Stimulated activated CD4-positive, alpha-beta T cell treated with anti-CD3 and anti-CD28 coated beads, Interleukin-1b, Interleukin-23, amount 100 ng/mL, for 4 hours (primary cell): ENCODE measurements at regions not wholly inside any gene's neighbourhood (a gene's known extent, or its start where the extent isn't known, plus 50 kb on each side); places are given as distances from the start of the nearest gene placed in this dataset.

Experiments
- DNase-seq, 2 donors: peaks; one replicate each; pipeline ENCODE4 v3.0.0-alpha.2; 2020; ENCODE audit warnings: low read depth in 2 of 2

DNA sequence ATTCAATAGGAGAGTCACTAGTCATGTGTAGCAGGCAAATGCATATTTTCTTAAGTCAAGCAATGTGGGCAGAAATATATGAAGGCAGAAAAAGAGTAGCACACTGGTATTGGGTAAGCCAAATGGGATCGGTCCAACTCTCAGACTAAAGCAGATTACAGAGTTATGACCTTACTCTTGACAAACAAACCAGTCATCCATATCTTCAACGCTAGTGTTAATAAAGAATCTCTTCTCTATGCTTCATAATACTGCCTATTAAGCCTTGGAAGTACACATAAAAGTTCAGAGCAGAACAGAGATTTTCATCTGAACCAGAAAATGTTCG lies 320.2 kb upstream of the JARID2 start:
- DNase-seq = no peak

DNA sequence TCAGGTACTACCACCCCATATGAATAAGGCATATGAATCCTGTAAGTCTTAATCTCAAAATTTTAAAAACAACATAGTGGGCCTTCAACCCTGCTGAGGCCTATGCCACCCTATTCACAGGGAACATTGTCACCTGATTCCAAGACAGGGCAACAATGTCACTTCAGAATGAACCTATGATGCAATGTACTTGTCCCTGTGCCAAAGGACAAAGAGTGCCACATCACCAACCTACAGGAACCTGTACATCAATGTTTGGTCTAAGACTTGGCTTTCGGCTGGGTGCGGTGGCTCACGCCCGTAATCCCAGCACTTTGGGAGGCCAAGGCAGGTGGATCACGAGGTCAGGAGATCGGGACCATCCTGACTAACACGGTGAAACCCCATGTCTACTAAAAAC lies 318.5 kb upstream of the JARID2 start:
- DNase-seq = no peak

DNA sequence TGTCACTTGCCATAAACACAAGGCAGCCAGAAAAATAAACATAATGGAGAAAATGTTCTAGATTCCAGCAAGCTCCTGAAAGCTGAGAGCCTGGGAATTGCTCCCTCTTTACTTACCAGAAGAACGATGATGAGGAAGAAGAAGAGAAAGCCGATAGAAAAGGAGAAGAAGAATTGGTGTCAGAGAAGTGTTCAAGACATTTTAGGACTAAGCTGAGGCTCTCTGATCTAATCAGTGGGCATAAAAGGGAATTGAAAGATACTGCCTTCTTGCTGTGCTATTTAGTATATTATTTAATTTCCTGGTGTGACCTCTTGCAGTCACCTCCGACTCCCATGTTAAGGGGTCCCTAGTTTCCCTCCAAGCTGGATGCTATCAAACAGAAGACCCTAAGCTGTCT lies 316.6 kb upstream of the JARID2 start:
- no peak for DNase-seq

DNA sequence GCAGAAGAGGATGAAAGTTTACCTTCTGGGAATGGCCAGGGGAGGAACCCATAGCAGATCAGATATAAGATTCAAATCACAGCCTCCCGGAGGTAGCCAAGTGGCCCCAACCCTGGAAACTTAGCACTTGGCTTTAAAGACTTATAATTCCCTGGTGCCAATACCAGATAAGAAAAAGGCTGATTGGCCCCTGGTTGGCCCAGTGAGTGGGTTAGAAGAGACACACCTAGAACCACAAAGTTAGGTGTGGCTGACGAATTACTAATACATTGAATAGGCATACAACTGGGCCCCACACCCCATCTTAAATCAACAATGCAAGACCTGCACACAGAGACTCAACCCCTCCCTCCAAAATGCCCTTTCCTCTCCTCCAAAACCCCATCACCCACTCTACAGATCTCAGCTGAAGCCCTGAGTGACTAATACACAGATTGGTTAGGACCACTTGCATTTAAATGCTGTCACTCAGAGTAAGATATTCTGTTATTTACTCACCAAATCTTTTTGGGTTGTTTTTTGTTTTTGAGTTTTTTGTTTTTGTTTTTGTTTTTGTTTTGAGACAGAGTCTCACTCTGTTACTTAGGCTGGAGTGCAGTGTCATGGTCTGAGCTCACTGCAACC lies 315.4 kb upstream of the JARID2 start:
- no peak for DNase-seq

DNA sequence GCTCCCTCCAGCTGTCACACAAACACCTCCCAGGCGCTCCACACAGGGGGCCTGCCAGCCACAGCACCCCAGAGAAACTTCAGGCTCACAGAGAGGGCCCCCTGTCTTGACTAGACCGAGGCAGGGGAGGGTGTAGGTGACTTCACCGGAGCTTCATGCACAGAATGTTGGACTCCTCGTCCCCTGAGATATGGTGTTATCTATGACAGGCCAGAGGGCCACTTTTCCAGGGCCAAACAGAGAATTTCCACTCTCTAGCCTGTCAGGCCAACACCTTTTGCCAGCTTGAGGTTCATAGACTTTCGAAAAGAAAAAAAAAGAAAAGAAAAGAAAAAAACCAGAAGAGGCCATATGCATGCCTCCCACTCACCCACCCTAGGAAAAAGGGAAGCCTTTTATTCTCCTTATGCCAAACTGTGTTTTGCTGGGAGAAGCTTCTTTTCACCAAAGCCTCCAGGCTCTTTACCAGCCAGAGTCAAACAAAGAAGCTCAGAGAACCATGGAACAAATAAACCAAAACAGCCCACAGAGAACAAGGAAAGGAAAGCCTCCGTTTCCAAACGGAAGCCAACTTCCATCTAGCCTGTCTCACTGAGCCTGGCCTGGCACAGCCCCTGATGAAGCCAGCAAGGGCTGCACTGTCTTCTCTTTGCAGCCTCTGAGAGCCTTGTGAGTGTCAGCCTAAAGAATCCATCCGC lies 313.2 kb upstream of the JARID2 start:
- no peak for DNase-seq

DNA sequence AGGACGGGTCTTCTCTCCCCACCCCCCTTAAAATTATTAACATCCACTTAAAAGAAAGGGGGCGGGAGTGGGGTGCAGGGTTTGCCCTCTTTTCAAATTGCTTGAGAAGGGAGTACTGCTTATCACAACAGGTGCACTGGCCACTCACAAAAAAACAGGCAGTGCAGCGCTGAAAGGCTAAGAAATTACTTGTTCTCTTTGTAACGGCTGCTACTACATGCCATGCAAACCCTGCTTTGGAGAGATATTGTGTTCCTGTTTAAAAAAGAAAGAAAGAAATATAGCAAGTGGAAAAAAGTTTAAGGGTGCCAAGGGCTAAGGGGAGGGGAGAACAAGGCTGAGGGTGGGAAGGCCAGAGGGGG lies 312.7 kb upstream of the JARID2 start:
- DNase-seq = no peak

DNA sequence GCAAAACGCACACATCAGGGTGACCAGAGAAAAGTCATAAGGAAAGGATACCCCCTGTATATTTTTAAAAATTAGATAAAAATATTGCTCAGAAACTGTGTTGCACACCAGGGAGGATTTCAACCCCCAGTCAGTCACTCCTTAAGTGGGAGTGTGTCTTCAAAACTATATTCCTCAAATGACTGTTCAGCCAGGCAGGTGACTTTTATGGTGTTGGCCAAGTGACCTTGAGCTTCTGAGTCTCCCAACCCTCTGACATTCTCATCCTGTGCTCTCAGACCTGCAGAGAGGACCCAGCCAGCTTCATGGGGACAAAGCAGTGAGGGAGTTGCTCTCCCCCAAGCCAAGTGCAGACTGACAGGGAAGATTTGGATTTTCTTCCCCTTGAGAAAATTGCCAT lies 311.9 kb upstream of the JARID2 start:
- no peak for DNase-seq

DNA sequence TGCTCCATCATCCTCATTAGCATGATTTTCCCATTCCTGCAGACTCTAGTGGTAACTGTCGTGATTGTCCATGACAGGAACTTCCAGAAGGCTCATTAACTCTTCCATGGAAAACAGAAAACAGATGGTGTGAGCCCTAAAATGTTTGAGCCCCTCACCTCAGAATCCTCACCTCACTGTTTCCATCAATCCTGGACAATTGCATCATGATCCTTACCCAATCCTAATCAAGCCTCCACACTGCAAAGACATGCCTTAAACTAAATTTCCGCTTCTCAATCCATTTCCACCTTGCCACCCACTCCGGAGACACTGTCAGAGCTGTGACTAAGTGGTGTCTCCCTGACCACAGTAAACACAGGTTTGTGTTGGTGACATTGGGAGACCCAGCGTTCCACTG lies 311.0 kb upstream of the JARID2 start:
- DNase-seq = no peak

DNA sequence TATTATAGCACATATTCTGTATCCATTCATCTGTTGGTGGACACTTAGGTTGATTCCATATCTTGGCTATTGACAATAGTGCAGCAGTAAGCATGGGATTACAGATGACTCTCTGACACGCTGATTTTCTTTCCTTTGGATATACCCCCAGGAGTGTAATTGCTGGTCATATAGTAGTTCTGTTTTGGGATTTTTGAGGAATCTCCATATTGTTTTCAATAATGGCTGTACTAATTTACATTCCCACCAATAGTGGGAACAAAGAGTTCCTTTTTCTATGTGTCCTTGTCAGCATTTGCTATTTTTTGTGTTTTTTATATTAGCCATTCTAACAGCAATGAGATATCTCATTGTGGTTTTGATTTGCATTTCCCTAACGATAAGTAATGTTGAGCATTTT lies 309.0 kb upstream of the JARID2 start:
- DNase-seq = no peak

DNA sequence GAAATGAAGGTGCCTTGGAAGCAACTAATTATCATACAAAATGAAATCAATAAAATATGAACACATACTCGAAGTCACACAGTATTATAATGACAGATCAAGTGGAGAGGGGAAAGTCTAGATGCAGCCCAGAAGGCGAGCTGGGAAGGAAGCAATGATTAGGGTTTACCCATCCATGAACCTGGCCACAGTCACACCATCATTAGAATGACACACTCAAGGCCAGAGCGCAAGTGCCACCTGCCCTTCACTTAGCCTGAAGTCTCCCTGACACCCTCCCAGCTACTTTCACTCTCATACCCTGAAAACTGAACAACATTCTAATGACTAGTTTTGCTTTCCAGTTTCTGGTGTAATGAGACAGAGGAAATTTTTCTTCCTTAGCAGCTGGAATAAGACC lies 302.8 kb upstream of the JARID2 start:
- DNase-seq = no peak

DNA sequence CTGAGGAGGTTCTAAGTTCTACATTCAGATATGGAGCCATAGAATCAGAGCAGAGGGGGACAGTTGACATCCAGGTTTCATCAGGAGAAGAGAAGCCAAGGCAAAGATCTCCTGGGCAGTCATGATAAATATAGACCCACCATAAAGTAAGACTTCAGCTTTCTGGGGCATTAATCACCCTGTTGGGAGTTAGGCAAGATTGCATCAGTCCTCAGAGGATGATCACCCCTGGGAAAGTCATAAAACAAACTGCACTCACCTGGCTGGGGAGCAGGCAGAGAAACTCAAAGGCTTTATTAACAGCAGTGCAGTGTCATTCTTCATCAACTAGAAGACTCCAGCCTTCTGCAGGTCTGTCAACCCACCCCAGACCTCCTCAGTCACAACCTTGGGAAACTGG lies 301.3 kb upstream of the JARID2 start:
- no peak for DNase-seq

DNA sequence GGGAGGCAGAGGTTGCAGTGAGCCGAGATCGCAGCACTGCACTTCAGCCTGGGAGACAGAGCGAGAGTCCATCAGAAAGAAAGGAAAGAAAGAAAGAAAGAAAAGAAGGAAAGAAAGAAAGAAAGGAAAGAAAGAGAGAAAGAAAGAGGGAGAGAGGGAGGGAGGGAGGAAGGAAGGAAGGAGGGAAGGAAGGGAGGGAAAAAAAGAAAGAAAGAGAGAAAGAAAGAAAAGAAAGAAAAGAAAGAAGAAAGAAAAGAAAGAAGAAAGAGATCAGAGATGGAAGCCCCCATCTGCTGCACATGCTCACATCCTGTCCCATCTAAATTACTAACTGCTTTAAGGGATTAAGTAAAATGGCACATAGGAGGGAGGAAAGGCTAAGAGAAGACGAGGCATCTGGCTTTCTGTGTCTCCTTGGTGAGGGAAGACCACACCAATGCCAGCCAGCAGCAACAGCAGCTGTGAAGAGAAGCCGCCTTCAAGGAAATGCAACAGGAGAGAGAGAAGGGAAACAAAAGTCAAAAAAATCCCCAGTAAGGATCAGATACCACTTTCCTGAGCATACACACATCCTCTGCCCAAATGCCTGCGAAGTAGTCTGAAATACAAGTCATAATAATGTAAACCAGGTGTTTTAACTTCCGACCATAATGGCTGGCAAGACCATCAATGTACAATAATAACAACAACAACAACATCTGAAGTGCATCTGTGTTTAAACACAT lies 300.2 kb upstream of the JARID2 start:
- no peak for DNase-seq

DNA sequence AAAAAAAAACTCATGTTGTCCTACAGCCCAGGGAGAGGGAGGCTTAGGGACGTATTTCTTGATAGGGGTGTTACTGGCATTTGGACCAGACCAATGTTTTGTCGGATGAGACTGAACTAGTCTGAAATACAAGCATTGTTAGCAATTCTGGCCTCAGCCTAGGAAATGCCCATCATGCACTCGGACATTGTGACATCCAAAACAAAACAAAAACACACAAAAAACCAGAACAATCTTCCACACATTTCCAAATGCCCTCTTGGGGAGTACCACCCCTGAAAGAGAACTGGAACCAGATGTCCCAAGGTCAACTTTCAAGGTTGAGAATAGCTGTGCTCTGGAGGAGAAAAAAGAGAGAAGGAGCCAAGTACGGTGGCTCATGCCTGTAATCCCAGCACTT lies 299.1 kb upstream of the JARID2 start:
- DNase-seq = no peak

DNA sequence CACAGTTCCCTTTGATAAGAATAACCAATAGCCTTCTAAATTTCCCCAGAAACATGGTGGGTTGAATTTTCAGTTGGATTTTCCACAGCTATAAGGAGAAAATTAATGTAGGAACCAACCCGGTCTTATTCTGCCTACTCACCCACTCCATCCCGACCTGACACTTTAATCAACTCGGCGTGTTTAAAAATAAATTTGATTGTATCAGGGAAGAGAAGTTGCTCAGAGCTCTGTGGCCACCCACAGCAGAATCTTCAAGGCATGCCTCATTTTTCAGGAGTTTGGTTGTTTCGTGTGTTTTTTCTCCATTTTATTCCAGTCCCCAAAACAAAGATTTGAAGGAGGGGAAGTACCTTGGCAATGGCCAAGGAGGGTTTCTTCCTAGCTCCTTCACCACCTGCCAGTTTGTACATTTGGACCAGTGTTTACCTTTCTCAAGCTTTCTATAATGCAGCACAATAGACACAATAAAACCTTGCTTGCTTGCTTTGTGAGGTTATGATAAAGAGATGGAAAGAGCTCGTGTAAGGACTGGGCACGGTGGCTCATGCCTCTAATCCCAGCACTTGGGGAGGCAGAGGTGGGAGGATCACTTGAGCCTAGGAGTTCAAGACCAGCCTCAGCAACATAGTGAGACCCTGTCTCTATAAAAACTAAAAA lies 297.2 kb upstream of the JARID2 start:
- no peak for DNase-seq

DNA sequence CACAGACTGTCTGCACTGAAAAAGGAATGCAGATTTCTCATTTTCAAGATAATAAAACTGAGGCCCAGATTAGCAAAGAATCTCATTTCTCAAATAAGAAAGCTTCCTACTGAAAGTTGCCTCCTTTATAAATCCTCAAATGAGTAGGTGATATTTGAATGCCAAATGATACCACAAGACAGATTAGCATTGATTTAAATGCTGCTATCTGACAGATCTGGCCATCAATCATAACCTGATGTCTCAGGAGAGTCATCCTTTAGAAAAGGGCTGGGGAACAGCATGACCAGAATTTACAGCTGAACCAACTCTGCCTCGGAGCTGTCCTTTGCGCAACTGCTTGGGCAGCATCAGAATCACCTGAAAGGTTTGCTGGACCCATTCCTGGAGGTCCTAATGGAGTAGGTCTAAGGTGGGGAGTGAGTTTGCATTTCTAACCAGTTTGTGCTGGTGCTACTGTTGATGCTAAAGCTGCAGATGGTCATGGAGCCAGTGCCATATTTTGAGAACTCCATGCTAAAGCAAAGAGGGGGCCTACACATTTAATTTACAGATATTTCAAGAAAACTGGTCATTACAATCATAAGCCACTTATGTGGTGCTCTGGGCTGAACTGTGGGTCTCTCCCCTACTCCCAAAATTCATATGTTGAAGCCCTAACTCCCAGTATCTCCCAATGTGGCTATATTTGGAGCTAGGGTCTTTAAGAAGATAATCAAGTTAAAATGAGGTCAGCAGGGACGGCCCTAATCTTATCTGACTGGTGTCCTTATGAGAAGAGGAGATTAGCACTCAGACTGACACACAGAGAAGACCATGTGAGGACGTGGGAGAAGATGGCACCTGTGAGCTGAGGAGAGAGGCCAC lies 295.5 kb upstream of the JARID2 start:
- no peak for DNase-seq

DNA sequence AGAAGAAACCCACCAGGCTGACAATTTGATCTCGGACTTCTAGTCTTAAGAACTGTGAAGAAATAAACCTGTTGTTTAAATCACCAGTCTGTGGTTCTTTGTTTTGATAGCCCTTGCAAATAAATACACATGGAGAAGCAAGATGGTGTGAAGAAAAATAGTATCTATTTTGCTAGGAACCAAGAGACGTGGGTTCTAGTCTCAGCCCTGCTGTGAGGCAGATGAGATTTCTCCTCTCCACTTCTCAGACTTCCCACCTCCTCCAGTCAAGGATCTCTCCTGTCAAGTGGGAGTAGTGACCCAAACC lies 294.9 kb upstream of the JARID2 start:
- no peak for DNase-seq

DNA sequence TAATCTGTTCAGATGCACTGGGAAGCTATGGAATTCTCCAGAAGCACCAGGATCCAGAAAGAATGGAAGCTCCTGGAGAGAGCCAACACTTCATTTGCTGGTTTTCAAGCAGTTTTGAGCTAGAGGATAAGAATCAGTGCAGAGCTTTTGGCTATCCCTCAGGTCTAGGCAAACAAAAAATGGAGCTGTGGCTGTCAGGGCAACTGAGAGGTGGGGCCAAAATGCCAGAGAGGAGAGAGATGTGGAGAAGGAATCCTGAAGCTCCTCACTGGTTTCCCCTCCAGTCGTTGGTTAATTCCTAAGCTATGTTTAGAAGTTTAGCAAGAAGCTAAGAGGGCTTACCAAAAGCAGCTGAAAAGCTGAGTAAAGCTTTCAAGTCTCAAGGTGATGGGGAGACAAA lies 294.2 kb upstream of the JARID2 start:
- DNase-seq = no peak

DNA sequence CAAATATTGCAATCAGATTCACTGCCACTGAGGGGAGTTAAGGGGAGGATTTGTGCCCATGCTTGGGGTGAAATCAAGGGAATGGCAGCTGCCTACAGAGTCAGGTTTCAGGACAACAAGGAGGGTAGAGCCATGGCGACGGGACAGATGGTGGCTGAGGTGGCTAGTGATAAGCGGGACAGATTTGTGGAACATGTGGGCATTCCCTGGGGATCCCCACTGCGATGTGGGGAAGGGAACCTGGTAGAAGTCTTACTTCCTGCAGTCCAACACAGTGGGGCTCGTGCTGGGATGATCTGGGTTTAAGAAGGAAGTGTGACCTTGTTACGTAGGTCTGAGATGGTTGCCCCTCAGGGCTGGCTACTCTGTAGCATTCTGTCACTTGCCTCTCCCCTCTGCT lies 292.0 kb upstream of the JARID2 start:
- DNase-seq = no peak

DNA sequence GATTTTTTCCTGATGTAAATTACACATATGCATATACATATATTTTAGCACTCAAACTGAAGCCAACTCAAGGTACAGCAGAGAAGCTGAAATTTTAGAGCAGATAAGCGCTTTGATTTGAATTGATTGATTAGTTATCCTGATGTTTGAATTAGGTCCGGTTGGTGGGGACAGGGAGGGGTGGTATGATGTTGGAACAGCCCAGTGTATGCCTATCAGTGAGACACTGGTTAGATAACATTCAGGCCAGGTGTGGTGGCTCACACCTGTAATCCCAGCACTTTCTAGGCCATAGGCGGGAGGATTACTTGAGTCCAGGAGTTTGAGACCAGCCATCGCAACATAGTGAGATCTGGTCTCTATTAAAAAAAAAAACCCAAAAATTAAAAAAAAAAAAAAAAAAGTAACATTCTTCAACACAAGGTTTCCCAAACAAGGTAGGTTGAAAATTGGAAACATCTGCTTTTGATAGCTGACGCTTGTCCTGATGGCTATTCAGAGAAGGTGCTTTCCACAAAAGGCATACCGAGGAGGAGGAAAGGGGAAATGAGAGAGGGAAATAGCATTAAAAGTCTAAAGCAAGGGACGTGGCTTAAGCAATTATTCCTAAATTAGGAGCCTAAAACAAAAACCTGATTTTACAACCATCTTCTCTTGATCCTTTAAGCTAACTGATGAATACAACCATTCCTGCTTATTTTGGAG lies 288.4 kb upstream of the JARID2 start:
- no peak for DNase-seq

DNA sequence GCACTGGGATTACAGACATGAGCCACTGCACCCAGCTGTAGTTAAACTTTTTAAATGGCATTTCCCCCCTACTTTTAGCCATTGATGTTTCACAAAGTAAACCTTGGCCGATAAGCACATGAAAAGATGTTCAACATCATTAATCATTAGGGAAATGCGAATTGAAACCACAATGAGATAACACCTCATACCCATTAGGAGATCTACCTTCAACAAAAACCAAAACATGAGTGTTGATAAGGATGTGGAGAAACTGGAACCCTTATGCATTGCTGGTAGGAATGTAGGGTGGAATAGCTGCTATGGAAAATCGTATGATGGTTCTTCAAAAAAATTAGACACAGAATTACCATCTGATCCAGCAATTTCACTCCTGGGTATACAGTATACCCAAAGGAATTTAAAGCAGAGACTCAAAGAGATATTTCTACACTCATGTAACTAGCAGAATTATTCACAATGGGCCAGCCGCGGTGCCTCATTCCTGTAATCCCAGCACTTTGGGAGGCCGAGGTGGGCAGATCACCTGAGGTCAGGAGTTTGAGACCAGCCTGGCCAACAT lies 286.5 kb upstream of the JARID2 start:
- no peak for DNase-seq

DNA sequence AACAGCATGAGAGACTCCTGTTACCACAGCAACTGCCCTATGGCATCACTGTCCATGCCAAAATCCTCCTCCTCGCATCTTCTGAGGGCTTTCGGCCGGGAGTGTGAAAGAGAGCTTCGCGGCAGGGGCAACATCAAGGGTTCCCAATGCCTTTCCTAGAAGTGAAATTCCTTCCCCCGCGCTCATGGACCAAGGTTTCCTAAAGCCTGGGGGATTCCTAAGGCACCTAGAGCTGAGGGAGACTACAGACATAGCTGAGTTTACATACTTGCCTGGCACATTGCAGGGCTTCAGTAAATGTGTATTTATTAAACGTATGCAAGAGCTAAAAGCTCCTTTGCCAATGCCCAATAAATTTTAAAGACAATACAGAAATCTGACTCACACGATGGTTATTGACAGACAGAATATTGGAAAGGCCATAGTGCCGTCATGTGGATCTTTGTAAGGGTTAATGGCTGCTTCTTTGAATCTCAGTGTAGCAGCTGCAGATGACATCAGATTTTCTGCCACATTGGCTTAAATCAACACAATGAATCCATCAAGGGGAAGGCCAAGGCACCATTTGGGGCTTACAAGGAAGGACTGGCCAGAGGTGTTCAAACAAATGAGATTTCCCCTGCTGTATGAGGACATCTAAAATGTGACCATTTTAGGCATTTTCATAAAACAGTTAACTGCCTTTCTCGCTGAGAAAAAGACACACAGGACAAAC lies 281.2 kb upstream of the JARID2 start:
- DNase-seq = no peak
